GM18519 (cell line): ENCODE measurements at regions not wholly inside any gene's neighbourhood (a gene's known extent, or its start where the extent isn't known, plus 50 kb on each side); places are given as distances from the start of the nearest gene placed in this dataset.
"Not testable (repeated sequence)": the region's sequence is repeated elsewhere in the genome, so short reads cannot be mapped to it uniquely, and the experiment has no call there.

ENCODE experiments used
- ATAC-seq: cut with Tn5 transposase; IDR thresholded peaks from one replicate; pipeline ENCODE4 v1.9.1; 2021; ENCODE audit warnings: mild to moderate bottlenecking, moderate library complexity; ENCODE audit not compliant: unreplicated experiment, low FRiP score

DNA sequence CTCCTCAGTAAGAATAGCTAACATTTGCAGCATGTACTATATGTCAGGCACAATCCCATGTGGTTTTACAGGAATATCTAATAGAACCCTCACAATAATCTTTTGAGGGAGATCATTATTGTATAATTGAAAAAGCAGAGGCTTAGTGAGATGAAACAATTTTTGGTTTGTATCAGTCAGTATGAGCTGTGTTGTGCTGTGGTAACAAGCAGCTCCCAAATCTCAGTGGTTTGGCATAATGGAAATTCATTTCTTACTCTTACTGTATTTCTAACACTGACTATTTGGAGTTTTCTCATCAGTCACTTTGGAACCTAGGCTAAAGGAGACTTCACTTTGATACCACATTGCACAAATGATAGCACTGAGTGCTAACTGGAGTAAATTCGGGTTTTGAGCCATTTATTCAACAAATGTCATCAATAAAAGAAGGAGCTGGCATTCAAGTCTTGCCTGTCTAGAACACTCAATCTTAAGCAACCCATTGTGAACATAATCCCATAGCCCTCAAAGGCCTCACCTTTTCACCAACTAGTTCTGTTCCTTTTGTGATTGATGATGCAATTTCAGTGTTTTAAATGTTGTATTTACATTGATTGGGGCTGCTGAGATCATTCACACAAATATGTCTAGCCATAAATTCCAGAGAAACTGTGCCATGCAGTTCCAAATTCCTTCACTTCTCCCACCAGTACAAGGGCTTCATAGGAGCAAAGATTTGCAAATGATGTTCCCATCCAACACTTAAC is 441.0 kb downstream of the XYLT1 start:
- no peak for ATAC-seq

DNA sequence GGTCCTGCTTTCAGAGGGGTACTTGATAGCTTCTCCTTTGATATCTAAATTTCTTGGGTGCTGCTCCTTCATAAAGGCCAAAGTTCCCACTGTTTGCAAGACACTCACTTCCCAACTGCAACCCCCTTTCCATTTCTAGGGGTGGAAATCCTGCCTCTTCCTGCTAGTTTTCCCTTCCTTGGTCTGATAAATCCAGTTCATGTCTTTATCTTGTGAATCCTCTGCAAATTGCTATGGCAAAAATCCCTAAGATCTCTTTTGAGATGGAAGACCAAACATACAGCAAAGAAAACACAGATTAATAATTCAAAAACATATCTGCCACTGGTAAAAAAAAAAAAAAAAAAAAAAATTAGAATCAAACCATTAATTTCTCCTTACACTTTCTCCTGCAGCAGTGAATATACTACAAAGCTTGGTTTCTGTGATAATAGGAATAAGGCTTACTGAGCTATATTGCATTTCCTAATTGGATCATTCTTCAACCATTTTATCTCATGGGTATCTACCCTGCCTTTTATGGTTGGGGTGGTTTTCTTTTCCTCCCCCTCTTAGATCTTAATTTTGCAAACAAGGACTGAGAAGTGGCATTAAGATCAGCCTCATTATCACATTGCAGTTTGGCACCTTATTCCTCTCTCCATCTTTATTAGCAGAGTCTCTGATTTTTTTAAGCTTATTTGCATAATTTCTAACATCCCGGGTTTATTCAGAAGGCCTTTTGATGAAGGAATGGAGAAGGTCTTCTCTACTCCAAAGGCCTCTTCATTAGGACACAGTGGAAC is 439.1 kb downstream of the XYLT1 start:
- ATAC-seq, result no peak

DNA sequence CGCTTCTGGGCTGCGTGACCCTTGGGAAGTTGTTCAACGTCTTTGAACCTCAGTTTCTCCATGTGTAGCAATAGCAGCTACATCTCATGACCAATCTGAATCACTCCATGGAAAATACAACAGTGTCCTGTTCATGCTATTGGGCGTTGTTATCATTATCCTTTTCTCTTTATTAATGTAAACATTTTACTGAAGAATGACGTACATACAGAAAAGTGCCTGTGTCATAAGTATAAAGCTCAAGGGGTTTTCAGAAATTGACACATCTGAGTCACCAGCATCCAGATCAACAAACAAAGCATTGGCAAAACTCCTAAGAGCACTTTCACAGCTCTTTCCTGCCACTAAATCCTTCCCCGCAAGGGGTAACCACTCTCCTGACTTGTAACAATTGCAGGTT is 438.4 kb downstream of the XYLT1 start:
- no peak for ATAC-seq

DNA sequence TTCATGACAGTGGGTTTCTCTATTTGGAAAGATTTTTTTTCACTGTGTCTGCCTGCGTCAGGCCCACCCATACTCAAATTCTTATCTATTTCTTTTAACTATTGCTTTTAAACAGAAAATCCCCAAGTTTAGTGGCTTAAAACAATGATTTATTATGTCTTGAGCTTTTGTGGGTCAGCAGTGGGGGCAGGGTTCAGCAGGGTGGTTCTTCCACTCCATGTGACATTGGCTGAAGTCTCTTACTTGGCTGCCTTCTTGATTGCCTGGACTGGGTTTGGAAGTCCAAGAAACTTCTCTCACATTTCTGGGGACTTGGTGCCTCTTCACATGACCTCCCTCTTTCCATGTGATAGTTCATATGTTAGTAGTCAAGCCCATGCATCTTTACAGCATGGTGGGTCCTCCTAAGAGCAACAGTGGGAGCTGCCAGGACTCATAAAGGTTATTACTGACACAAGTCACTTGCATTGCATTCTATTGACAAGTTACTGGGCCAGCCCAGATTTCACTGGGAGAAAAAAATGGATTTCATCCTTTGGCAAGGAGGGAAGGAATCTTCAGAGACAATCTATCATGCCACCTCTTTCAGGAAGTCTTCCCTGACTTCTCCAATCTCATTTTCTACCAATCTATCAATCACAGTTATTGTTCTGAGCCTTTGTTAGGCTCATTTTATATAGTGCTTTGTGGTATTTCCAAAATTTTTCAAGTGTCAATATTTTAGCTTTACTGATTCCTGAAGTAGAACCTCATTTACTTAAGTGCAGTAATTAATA is 436.1 kb downstream of the XYLT1 start:
- no peak for ATAC-seq

DNA sequence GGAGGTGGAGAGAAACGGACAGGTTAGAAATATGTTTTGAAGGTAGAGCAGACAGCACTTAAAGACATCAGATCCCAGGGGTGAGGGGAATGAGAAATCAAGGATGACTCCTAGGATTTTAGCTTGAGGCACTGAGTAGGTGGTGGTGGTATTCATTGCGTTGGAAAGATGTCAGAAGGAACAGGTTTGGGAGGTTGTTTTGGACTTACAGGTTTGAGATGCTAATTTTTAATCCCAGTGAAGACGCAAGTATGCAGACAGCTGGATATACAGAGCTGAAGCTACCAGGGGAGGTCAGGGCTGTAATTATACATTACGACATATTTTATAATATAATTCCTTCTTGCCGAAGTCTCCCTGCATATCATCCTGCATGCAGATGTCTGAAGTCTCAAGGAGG is 433.3 kb downstream of the XYLT1 start:
- ATAC-seq, result no peak

- ATAC-seq, result no peak
Measured at GRCh38 chr16:17038415-17038814, 432.3 kb downstream of the XYLT1 start.

- ATAC-seq, result not testable (repeated sequence)
Measured at GRCh38 chr16:17049109-17049508, 421.7 kb downstream of the XYLT1 start.

DNA sequence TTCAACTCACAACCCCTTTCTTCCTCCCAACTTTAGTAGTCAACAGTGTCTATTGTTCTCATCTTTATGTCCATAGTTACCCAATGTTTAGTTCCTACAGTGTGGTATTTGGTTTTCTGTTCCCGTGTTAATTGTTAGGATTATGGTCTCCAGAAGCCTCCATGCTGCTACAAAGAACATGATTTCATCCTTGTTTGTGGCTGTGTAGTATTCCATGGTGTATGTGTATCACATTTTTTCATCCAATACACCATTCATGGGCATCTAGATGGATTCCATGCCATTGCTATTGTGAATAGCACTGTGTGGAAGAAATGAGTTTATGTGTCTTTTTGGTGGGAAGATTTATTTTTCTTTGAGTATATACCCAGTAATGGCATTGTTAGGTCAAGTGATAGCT is 420.3 kb downstream of the XYLT1 start:
- no peak for ATAC-seq
